GM19438 (cell line): ENCODE measurements at regions not wholly inside any gene's neighbourhood (a gene's known extent, or its start where the extent isn't known, plus 50 kb on each side); places are given as distances from the start of the nearest gene placed in this dataset.
"Not testable (repeated sequence)": the region's sequence is repeated elsewhere in the genome, so short reads cannot be mapped to it uniquely, and the experiment has no call there.

Experiments
- ATAC-seq: cut with Tn5 transposase; IDR thresholded peaks from one replicate; pipeline ENCODE4 v1.9.1; 2021; ENCODE audit warnings: low read depth; ENCODE audit not compliant: unreplicated experiment

GRCh38 chr10:53664282-53665019, 891.9 kb upstream of the MBL2 start:
- ATAC-seq, result no peak

GRCh38 chr10:53650794-53651193, 878.2 kb upstream of the MBL2 start:
- no peak for ATAC-seq

- ATAC-seq, result not testable (repeated sequence)
These were observed 874.6 kb upstream of the MBL2 start for GRCh38 chr10:53647221-53647620.

- no peak for ATAC-seq
These were observed 873.9 kb upstream of the MBL2 start for GRCh38 chr10:53646525-53646924.

GRCh38 chr10:53645951-53646350, 873.4 kb upstream of the MBL2 start:
- no peak for ATAC-seq

- ATAC-seq, result no peak
These were observed 865.4 kb upstream of the MBL2 start for GRCh38 chr10:53638006-53638405.

- no peak for ATAC-seq
These were observed 852.1 kb upstream of the MBL2 start for GRCh38 chr10:53624722-53625121.

GRCh38 chr10:53622201-53622600, 849.6 kb upstream of the MBL2 start:
- ATAC-seq, result no peak

GRCh38 chr10:53619671-53620070, 847.1 kb upstream of the MBL2 start:
- ATAC-seq, result no peak

GRCh38 chr10:53607691-53608090, 835.1 kb upstream of the MBL2 start:
- no peak for ATAC-seq

- ATAC-seq, result no peak
These were observed 834.4 kb upstream of the MBL2 start for GRCh38 chr10:53606981-53607380.

- no peak for ATAC-seq
These were observed 828.8 kb upstream of the MBL2 start for GRCh38 chr10:53601260-53601875.

- ATAC-seq, result no peak
These were observed 826.3 kb upstream of the MBL2 start for GRCh38 chr10:53598914-53599313.

- no peak for ATAC-seq
These were observed 825.3 kb upstream of the MBL2 start for GRCh38 chr10:53597835-53598251.

- no peak for ATAC-seq
These were observed 807.9 kb upstream of the MBL2 start for GRCh38 chr10:53580465-53580864.

- no peak for ATAC-seq
These were observed 807.2 kb upstream of the MBL2 start for GRCh38 chr10:53579773-53580172.

GRCh38 chr10:53574024-53574423, 801.4 kb upstream of the MBL2 start:
- no peak for ATAC-seq

- no peak for ATAC-seq
These were observed 800.9 kb upstream of the MBL2 start for GRCh38 chr10:53573498-53573897.

GRCh38 chr10:53572799-53573198, 800.2 kb upstream of the MBL2 start:
- no peak for ATAC-seq

GRCh38 chr10:53570221-53570620, 797.6 kb upstream of the MBL2 start:
- no peak for ATAC-seq

- no peak for ATAC-seq
These were observed 796.9 kb upstream of the MBL2 start for GRCh38 chr10:53569455-53569854.

- ATAC-seq, result no peak
These were observed 776.1 kb upstream of the MBL2 start for GRCh38 chr10:53548664-53549063.
